ENCODE measurements at regions not wholly inside any gene's neighbourhood (a gene's known extent, or its start where the extent isn't known, plus 50 kb on each side); places are given as distances from the start of the nearest gene placed in this dataset.
"Not testable (repeated sequence)": the region's sequence is repeated elsewhere in the genome, so short reads cannot be mapped to it uniquely, and the experiment has no call there.

- Mint-ChIP-seq H3K27me3 (no peaks in the 10 kb centered on the region), H3K36me3 (no peaks in the 10 kb centered on the region), H3K4me1 (ENCODE audit: low read depth) (no peaks in the 10 kb centered on the region), H3K4me3 (no peak overlapping the region), H3K9me3 (ENCODE audit: low read depth) (no peaks in the 10 kb centered on the region), H3K27ac (no peak overlapping the region)
Observed at GRCh38 chr4:36601864-36602495, 320.6 kb downstream of the DTHD1 start.

DNA sequence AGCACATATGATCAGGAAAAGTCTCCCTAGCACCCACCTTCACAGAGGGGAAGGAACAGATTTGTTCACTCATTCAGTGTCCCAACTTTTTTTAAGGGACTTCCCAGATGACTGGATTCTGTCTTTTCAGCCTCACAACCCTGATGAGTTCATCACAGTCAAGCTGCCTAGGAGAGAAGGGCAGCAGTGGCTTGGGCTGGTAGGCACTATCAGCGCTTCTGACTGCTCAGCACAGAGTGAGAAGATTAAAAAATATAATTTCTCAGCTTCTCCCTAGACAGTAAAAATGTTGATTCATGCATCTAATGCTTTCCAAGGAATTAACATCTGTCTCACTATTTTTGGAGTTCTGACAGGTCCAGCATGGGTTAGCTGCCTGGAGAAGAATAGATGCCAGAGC, 328.2 kb downstream of the DTHD1 start:
- H3K27me3 Mint-ChIP-seq: no peaks in the 10 kb centered on the region
- no peaks in the 10 kb centered on the region for H3K36me3 Mint-ChIP-seq
- no peak overlapping the region for H3K4me3 Mint-ChIP-seq
- no peak overlapping the region for H3K27ac Mint-ChIP-seq
- no peaks in the 10 kb centered on the region for H3K4me1 Mint-ChIP-seq (ENCODE audit: low read depth)
- peaks cover 8% of the 10 kb centered on the region for H3K9me3 Mint-ChIP-seq (ENCODE audit: low read depth)

DNA sequence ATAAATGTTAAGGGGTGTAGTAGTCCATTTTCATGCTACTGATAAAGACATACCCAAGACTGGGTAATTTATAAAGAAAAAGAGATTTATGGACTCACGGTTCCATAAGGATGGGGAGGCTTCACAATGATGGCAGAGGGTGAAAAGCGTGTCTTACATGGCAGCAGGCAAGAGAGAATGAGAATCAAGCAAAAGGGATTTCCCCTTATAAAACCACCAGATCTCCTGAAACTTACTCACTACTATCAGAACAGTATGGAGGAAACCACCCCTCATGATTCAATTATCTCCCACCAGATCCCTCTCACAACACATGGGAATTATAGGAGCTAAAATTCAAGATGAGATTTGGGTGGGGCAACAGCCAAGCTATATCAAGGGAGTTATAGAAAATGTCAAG, 329.2 kb downstream of the DTHD1 start:
- no peaks in the 10 kb centered on the region for H3K4me1 Mint-ChIP-seq (ENCODE audit: low read depth)
- no peaks in the 10 kb centered on the region for H3K36me3 Mint-ChIP-seq
- H3K4me3 Mint-ChIP-seq: no peak overlapping the region
- H3K9me3 Mint-ChIP-seq (ENCODE audit: low read depth): peaks cover 8% of the 10 kb centered on the region
- H3K27ac Mint-ChIP-seq: no peak overlapping the region
- no peaks in the 10 kb centered on the region for H3K27me3 Mint-ChIP-seq

DNA sequence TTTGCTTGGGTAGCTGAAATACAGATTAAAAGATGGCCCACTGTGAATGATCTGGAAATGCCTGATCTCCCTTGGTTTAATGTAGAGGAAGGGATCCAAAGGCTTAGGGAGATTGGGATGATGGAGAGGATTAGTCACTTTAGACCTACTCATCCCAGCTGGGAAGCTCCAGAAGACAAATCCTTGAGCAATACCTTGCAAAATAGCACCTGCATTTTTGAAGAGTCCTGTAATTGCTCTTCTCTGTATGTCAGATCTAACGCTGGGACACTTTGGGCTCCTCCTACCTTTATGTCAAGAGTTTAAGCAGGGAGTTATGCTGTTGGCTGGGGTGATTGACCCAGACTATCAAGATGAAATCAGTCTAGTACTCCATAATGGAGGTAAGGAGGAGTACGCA, 331.7 kb downstream of the DTHD1 start:
- not testable (repeated sequence) for H3K36me3 Mint-ChIP-seq, H3K27ac Mint-ChIP-seq

GRCh38 chr4:36614011-36614410, 332.6 kb downstream of the DTHD1 start:
- no peaks in the 10 kb centered on the region for H3K4me1 Mint-ChIP-seq (ENCODE audit: low read depth)
- peaks cover 2% of the 10 kb centered on the region for H3K27me3 Mint-ChIP-seq
- peaks cover 8% of the 10 kb centered on the region for H3K9me3 Mint-ChIP-seq (ENCODE audit: low read depth)
- H3K27ac Mint-ChIP-seq: no peak overlapping the region
- no peaks in the 10 kb centered on the region for H3K36me3 Mint-ChIP-seq
- H3K4me3 Mint-ChIP-seq: no peak overlapping the region

More for the DNA sequence above, 331.7 kb downstream of the DTHD1 start:
- H3K4me3 Mint-ChIP-seq; H3K9me3 Mint-ChIP-seq (ENCODE audit: low read depth); H3K4me1 Mint-ChIP-seq (ENCODE audit: low read depth); H3K27me3 Mint-ChIP-seq: not testable (repeated sequence)

DNA sequence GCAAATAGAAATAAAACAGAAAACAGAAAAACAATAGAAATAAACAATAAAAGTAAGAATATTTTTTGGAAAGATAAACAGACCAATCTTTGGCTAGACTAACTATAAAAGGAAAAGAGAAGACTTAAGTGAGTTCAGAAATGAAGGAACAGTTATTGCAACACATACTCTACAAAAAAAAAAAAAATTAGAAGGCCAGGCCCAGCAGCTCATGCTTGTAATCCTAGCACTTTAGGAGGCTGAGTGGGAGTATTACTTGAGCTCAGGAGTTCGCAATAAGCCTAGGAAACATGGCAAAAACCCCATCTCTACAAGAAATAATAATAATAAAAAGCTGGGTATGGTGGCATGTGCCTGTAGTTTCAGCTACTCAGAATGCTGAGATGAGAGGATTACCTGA, 336.7 kb downstream of the DTHD1 start:
- Mint-ChIP-seq H3K27me3 (peaks cover 2% of the 10 kb centered on the region), H3K4me3 (no peak overlapping the region), H3K9me3 (ENCODE audit: low read depth) (no peaks in the 10 kb centered on the region), H3K36me3 (no peaks in the 10 kb centered on the region), H3K27ac (no peak overlapping the region), H3K4me1 (ENCODE audit: low read depth) (no peaks in the 10 kb centered on the region)

- no peaks in the 10 kb centered on the region for H3K9me3 Mint-ChIP-seq (ENCODE audit: low read depth)
- H3K27ac Mint-ChIP-seq: no peak overlapping the region
- no peaks in the 10 kb centered on the region for H3K36me3 Mint-ChIP-seq
- no peak overlapping the region for H3K4me3 Mint-ChIP-seq
- H3K27me3 Mint-ChIP-seq: no peaks in the 10 kb centered on the region
- no peaks in the 10 kb centered on the region for H3K4me1 Mint-ChIP-seq (ENCODE audit: low read depth)
Observed at GRCh38 chr4:36624030-36624429, 342.6 kb downstream of the DTHD1 start.

- H3K4me1 Mint-ChIP-seq (ENCODE audit: low read depth): peaks cover 4% of the 10 kb centered on the region
- peaks cover 5% of the 10 kb centered on the region for H3K27me3 Mint-ChIP-seq
- no peak overlapping the region for H3K27ac Mint-ChIP-seq
- H3K9me3 Mint-ChIP-seq (ENCODE audit: low read depth): no peaks in the 10 kb centered on the region
- H3K4me3 Mint-ChIP-seq: no peak overlapping the region
- H3K36me3 Mint-ChIP-seq: no peaks in the 10 kb centered on the region
Observed at GRCh38 chr4:36638273-36638811, 356.9 kb downstream of the DTHD1 start.

DNA sequence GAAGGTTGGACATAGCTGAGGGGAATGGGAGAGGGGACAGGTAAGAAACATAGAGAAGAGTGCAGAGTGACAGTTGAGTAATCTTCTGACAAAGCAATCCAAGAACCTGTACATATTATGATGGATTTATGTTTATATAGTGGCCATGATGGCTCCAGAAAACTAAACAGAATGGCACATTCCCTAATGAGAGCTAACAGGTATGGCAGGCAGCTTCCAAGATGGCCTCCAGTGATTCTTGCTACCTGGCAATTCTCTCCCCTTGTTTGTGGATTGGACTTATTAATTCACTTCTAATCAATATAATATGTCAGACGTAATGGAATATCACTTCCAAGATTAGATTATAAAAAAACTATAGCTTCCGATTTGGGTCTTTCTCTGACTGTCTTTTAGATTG, 359.5 kb downstream of the DTHD1 start:
- H3K9me3 Mint-ChIP-seq (ENCODE audit: low read depth): no peaks in the 10 kb centered on the region
- H3K4me1 Mint-ChIP-seq (ENCODE audit: low read depth): peaks cover 4% of the 10 kb centered on the region
- H3K4me3 Mint-ChIP-seq: no peak overlapping the region
- H3K27ac Mint-ChIP-seq: no peak overlapping the region
- no peaks in the 10 kb centered on the region for H3K36me3 Mint-ChIP-seq
- H3K27me3 Mint-ChIP-seq: peaks cover 5% of the 10 kb centered on the region

GRCh38 chr4:36651253-36651652, 369.8 kb downstream of the DTHD1 start:
- H3K36me3 Mint-ChIP-seq: no peaks in the 10 kb centered on the region
- H3K4me1 Mint-ChIP-seq (ENCODE audit: low read depth): no peaks in the 10 kb centered on the region
- H3K4me3 Mint-ChIP-seq: no peak overlapping the region
- H3K27ac Mint-ChIP-seq: no peak overlapping the region
- no peaks in the 10 kb centered on the region for H3K9me3 Mint-ChIP-seq (ENCODE audit: low read depth)
- no peaks in the 10 kb centered on the region for H3K27me3 Mint-ChIP-seq

DNA sequence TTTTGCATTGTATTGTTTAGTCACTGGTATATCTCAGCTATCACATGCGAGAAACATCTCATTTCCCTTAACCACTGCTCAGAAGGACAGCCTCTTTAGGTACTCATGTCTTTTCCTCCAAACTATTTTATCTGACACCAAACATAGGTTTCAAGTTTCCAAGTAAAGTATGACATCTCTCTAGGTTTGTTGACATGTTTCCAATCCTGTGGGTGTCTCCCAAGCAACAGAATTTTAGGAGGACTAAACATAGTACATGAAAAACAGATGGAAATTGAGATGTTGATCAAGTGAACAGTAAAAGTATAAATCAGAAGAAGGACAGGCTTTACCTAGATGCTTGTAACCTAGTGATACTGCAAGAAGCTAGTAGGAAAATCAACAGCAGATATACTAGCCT, 371.4 kb downstream of the DTHD1 start:
- Mint-ChIP-seq H3K9me3 (ENCODE audit: low read depth) (no peaks in the 10 kb centered on the region), H3K27me3 (no peaks in the 10 kb centered on the region), H3K4me1 (ENCODE audit: low read depth) (no peaks in the 10 kb centered on the region)

DNA sequence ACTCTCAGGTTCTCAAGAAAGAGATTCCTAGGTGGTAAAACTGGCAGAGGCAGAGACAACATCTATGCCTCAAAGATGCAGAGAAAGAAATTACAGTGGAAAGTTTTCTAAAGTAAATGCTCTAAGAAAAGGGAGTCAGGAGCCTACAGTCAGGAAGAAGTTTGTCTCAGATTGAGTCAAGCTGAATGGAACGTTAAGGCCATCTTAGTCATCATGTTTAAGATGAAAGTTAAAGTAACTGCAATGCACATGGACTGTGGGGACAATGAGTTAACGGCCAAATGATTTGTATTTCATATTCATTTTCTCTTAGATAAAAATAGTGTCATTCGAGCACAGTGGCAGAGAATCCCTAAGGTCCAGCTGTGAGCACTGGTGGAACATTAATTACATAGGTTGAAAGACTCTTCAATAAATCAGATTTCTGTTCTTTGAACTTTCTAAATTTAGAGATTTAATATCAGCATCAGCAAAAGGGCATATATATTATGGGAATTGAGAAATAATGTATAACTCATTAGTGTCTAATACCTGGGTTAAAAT, 384.6 kb downstream of the DTHD1 start:
- no peaks in the 10 kb centered on the region for H3K36me3 Mint-ChIP-seq

More for the DNA sequence above, 371.4 kb downstream of the DTHD1 start:
- no peaks in the 10 kb centered on the region for H3K36me3 Mint-ChIP-seq
- no peak overlapping the region for H3K4me3 Mint-ChIP-seq
- no peak overlapping the region for H3K27ac Mint-ChIP-seq

DNA sequence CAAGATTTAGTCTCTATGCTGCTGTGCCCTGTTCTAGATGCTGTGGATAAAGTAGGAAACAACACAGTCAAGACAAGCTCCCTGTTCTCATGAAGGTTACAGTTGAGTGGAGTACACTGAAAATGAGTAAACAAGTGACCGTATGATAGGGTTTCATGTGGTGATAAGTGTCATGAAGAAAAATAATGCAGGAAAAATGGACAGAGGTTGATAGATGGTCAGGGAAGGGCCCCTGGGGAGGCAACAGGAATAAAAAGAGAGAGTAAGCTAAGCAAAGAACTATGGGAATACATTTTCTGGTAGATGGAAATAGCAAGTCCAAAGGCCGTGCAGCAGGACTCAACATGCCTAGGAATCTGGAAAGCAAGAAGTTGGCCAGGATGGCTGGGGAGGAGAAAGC, 394.0 kb downstream of the DTHD1 start:
- Mint-ChIP-seq H3K36me3 (no peaks in the 10 kb centered on the region), H3K9me3 (ENCODE audit: low read depth) (no peaks in the 10 kb centered on the region), H3K4me1 (ENCODE audit: low read depth) (no peaks in the 10 kb centered on the region)

More for the DNA sequence above, 384.6 kb downstream of the DTHD1 start:
- Mint-ChIP-seq H3K4me1 (ENCODE audit: low read depth) (no peaks in the 10 kb centered on the region), H3K27me3 (no peaks in the 10 kb centered on the region), H3K4me3 (no peak overlapping the region), H3K27ac (no peak overlapping the region), H3K9me3 (ENCODE audit: low read depth) (no peaks in the 10 kb centered on the region)

DNA sequence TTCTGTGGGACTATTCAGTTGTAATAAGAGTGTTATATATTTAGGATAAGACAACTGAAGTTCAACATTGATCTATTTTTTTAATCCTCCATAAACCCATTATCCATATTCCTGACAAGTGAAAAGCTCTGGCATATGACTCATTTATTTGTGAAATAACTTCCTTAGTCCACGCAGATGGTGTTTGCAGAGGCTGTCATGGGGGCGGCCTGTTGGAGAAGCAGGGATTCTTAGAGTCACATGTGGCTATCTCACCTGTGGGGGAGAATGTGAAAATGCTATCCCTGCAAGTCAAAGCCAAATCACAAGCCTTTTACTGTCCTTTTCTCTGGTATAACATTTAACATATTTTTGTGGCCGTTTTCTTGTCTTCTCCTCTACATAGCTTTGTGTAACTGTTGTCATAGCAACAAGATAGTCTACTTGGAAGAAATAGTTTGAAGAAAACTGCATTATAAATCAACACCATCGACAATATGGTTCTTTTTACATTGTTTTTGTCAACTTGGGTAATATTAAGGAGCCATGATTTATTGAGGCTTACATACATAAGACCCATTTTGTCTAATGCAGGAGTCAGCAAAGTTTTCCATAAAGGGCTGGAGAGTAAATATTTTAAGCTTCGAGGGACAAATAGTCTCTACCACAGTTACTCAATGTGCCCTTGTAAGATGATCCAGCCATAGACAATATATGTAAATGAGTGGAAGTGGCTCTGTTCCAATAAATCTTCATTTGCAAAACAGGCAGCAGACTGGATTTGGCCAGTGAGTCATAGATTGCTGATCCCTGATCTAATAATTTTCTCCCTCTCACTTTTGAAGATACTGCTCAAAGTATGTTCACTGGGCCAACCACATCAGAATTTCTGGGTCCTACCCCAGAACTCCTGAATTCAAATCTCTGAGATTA, 395.0 kb downstream of the DTHD1 start:
- Mint-ChIP-seq H3K27me3 (no peaks in the 10 kb centered on the region), H3K36me3 (no peaks in the 10 kb centered on the region), H3K4me3 (no peak overlapping the region), H3K9me3 (ENCODE audit: low read depth) (no peaks in the 10 kb centered on the region), H3K4me1 (ENCODE audit: low read depth) (no peaks in the 10 kb centered on the region), H3K27ac (no peak overlapping the region)

More for the DNA sequence above, 394.0 kb downstream of the DTHD1 start:
- no peak overlapping the region for H3K4me3 Mint-ChIP-seq
- no peaks in the 10 kb centered on the region for H3K27me3 Mint-ChIP-seq
- H3K27ac Mint-ChIP-seq: no peak overlapping the region

DNA sequence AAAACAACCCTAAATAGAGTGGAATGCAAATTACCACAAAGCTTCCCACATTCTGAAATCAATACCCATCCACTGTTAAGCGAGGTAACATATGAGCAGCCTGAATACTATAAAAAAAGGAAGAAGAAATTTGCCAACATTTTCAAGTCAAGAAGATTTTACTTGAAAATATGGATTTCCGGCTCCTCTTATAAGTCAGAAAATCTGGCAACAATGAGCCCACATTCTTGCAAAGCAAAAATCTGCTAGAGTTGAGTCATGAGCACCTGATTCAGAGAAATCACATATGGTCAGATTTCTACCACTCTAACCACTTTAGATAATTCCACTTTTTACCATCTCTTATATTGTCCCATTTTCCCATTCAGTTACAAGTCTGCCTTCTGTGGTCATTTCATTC, 395.7 kb downstream of the DTHD1 start:
- Mint-ChIP-seq H3K36me3 (no peaks in the 10 kb centered on the region), H3K4me3 (no peak overlapping the region)

More for the DNA sequence above, 395.7 kb downstream of the DTHD1 start:
- H3K27me3 Mint-ChIP-seq: no peaks in the 10 kb centered on the region
- H3K4me1 Mint-ChIP-seq (ENCODE audit: low read depth): no peaks in the 10 kb centered on the region
- no peaks in the 10 kb centered on the region for H3K9me3 Mint-ChIP-seq (ENCODE audit: low read depth)
- H3K27ac Mint-ChIP-seq: no peak overlapping the region
